Activated CD4-positive, alpha-beta T cell treated with anti-CD3 and anti-CD28 coated beads, Interleukin-2, Interleukin-6, amounts not matched to agents 100 ng/mL and 50 ng/mL, durations not matched to agents 16 hours and 8 hours (primary cell): ENCODE measurements at regions not wholly inside any gene's neighbourhood (a gene's known extent, or its start where the extent isn't known, plus 50 kb on each side); places are given as distances from the start of the nearest gene placed in this dataset.

Experiments
- DNase-seq: peaks from one replicate; pipeline ENCODE4 v3.0.0-alpha.2; 2020

GRCh38 chr17:68185820-68186219, 62.0 kb upstream of the AMZ2 start:
- DNase-seq: no peak

GRCh38 chr17:68190495-68190894, 57.3 kb upstream of the AMZ2 start:
- DNase-seq: no peak

GRCh38 chr17:68195667-68196393, 52.0 kb upstream of the AMZ2 start:
- DNase-seq: no peak

GRCh38 chr17:68196394-68197090, 51.3 kb upstream of the AMZ2 start:
- no peak for DNase-seq

- DNase-seq: no peak
Observed at GRCh38 chr17:68197091-68197996, 50.5 kb upstream of the AMZ2 start.

GRCh38 chr17:68197997-68198930, 49.6 kb upstream of the AMZ2 start:
- DNase-seq: no peak
